Astrocyte (in vitro differentiated cells and primary cell): ENCODE measurements at regions not wholly inside any gene's neighbourhood (a gene's known extent, or its start where the extent isn't known, plus 50 kb on each side); places are given as distances from the start of the nearest gene placed in this dataset.
A peak's percentile ranks its signal among the peaks of the same experiment; 100 is the strongest.

Experiments used
- DNase-seq: peaks from one replicate; pipeline ENCODE4 v3.0.0-alpha.2; 2010; ENCODE audit warnings: low read depth
- FAIRE-seq: peaks from 2 replicates; lab custom pipeline; 2011; peaks lifted over from hg19 to GRCh38; lab: Jason Lieb, UNC
- H2AFZ ChIP-seq: 2 replicates; pipeline ENCODE4 v1.6.0; 2012; ENCODE audit warnings: low read depth, low read length, inconsistent platforms
- H3K27ac ChIP-seq: 2 replicates; pipeline ENCODE4 v1.5.1; 2011; ENCODE audit warnings: low read depth, low read length, inconsistent platforms
- H3K27me3 ChIP-seq: 2 replicates; pipeline ENCODE4 v1.6.0; 2011; ENCODE audit warnings: low read length, inconsistent platforms; ENCODE audit not compliant: insufficient read depth
- H3K36me3 ChIP-seq: 2 replicates; pipeline ENCODE4 v1.5.1; 2011; ENCODE audit warnings: low read length, inconsistent platforms; ENCODE audit not compliant: insufficient read depth
- H3K4me1 ChIP-seq: 2 replicates; pipeline ENCODE4 v1.5.1; 2011; ENCODE audit warnings: low read length, inconsistent platforms; ENCODE audit not compliant: insufficient read depth
- H3K4me2 ChIP-seq: 2 replicates; pipeline ENCODE4 v1.6.0; 2012; ENCODE audit warnings: low read length, inconsistent platforms
- H3K4me3 ChIP-seq: 2 replicates; pipeline ENCODE4 v1.5.1; 2011; ENCODE audit warnings: low read depth, mild to moderate bottlenecking, low read length, inconsistent platforms; ENCODE audit not compliant: insufficient read depth
- H3K79me2 ChIP-seq: 2 replicates; pipeline ENCODE4 v1.6.0; 2012; ENCODE audit warnings: mild to moderate bottlenecking, low read length, inconsistent platforms; ENCODE audit not compliant: insufficient read depth
- H3K9ac ChIP-seq: 2 replicates; pipeline ENCODE4 v1.6.0; 2012; ENCODE audit warnings: mild to moderate bottlenecking, low read length, inconsistent platforms
- H3K9me3 ChIP-seq: 2 replicates; pipeline ENCODE4 v1.5.1; 2012; ENCODE audit warnings: low read depth, mild to moderate bottlenecking, low read length, inconsistent platforms; ENCODE audit not compliant: insufficient read depth
- H4K20me1 ChIP-seq: 2 replicates; pipeline ENCODE4 v1.6.0; 2012; ENCODE audit warnings: low read length, inconsistent platforms; ENCODE audit not compliant: insufficient read depth
- H3K27ac Mint-ChIP-seq: one replicate; pipeline ENCODE4 v1.8.0; 2021; ENCODE audit warnings: mild to moderate bottlenecking, mixed read lengths; ENCODE audit not compliant: unreplicated experiment
- H3K27me3 Mint-ChIP-seq: one replicate; pipeline ENCODE4 v1.8.0; 2021; ENCODE audit warnings: low read depth, mixed read lengths; ENCODE audit not compliant: unreplicated experiment
- H3K36me3 Mint-ChIP-seq: one replicate; pipeline ENCODE4 v1.8.0; 2021; ENCODE audit warnings: low read depth, mixed read lengths; ENCODE audit not compliant: unreplicated experiment
- H3K4me1 Mint-ChIP-seq: one replicate; pipeline ENCODE4 v1.8.0; 2021; ENCODE audit warnings: low read depth, mixed read lengths; ENCODE audit not compliant: unreplicated experiment
- H3K4me3 Mint-ChIP-seq: one replicate; pipeline ENCODE4 v1.8.0; 2021; ENCODE audit warnings: mild to moderate bottlenecking, moderate library complexity, mixed read lengths; ENCODE audit not compliant: unreplicated experiment
- H3K9me3 Mint-ChIP-seq: one replicate; pipeline ENCODE4 v1.8.0; 2021; ENCODE audit warnings: mild to moderate bottlenecking, mixed read lengths; ENCODE audit not compliant: unreplicated experiment
- CTCF ChIP-seq: IDR thresholded peaks from 2 replicates; pipeline ENCODE4 v1.5.1; 2011; ENCODE audit warnings: low read depth, mild to moderate bottlenecking, inconsistent platforms, low read length, moderate library complexity; ENCODE audit not compliant: insufficient read depth
- EZH2 ChIP-seq: IDR thresholded peaks from 2 replicates; pipeline ENCODE4 v1.6.1; 2012; ENCODE audit warnings: mild to moderate bottlenecking, low read length, inconsistent platforms; ENCODE audit not compliant: insufficient read depth

- Mint-ChIP-seq H3K4me3 (no peak overlapping the region), H3K4me1 (peaks cover 1% of the 10 kb centered on the region), H3K36me3 (no peaks in the 10 kb centered on the region), H3K27me3 (no peaks in the 10 kb centered on the region), H3K27ac (no peak overlapping the region), H3K9me3 (no peaks in the 10 kb centered on the region)
- TF ChIP-seq EZH2 (no peak), CTCF (no peak)
- peak overlapping the region; percentile 18 for H3K9ac ChIP-seq
- no peak overlapping the region for H3K4me3 ChIP-seq
- no peaks in the 10 kb centered on the region for H3K36me3 ChIP-seq
- peaks cover 14% of the 10 kb centered on the region for H3K4me1 ChIP-seq
- peak overlapping the region; percentile 34 for H3K27ac ChIP-seq
- H2AFZ ChIP-seq: no peak overlapping the region
- H3K79me2 ChIP-seq: no peaks in the 10 kb centered on the region
- H3K9me3 ChIP-seq: no peaks in the 10 kb centered on the region
- no peak for FAIRE-seq
- no peak for DNase-seq
- H3K4me2 ChIP-seq: peak overlapping the region; percentile 16
- no peaks in the 10 kb centered on the region for H3K27me3 ChIP-seq
- no peaks in the 10 kb centered on the region for H4K20me1 ChIP-seq
These were observed 88.7 kb upstream of the ELL2 start for GRCh38 chr5:96050273-96050880.

GRCh38 chr5:96049398-96050272, 88.0 kb upstream of the ELL2 start:
- no peak overlapping the region for H3K4me3 Mint-ChIP-seq
- no peak overlapping the region for H2AFZ ChIP-seq
- no peaks in the 10 kb centered on the region for H3K36me3 Mint-ChIP-seq
- DNase-seq: peak; percentile 89
- H3K9ac ChIP-seq: peak overlapping the region; percentile 18
- H3K27me3 Mint-ChIP-seq: no peaks in the 10 kb centered on the region
- peak overlapping the region; percentile 16 for H3K4me2 ChIP-seq
- H3K27ac ChIP-seq: peak overlapping the region; percentile 34
- H3K9me3 Mint-ChIP-seq: no peaks in the 10 kb centered on the region
- no peaks in the 10 kb centered on the region for H3K79me2 ChIP-seq
- peak; percentile 73 for FAIRE-seq
- peaks cover 1% of the 10 kb centered on the region for H3K4me1 Mint-ChIP-seq
- H4K20me1 ChIP-seq: no peaks in the 10 kb centered on the region
- no peaks in the 10 kb centered on the region for H3K9me3 ChIP-seq
- H3K4me3 ChIP-seq: no peak overlapping the region
- no peaks in the 10 kb centered on the region for H3K27me3 ChIP-seq
- TF ChIP-seq EZH2 (no peak), CTCF (no peak)
- peaks cover 14% of the 10 kb centered on the region for H3K4me1 ChIP-seq
- no peak overlapping the region for H3K27ac Mint-ChIP-seq
- no peaks in the 10 kb centered on the region for H3K36me3 ChIP-seq
